OCI-LY3 (cell line): ENCODE measurements at regions not wholly inside any gene's neighbourhood (a gene's known extent, or its start where the extent isn't known, plus 50 kb on each side); places are given as distances from the start of the nearest gene placed in this dataset.

Source experiments
- EZH2phosphoT487 ChIP-seq: fragments of 200-600 bp; shearing (Covaris generic); IDR thresholded peaks from 2 replicates; pipeline ENCODE4 v1.6.1; 2018; ENCODE audit warnings: antibody characterized with exemption, mixed run types, low read depth
- TF ChIP-seq, protein P1 (sequence below): fragments of 200-600, 300-600 bp; sonication (generic); IDR thresholded peaks from 2 replicates; pipeline ENCODE4 v1.5.1; 2014; ENCODE audit warnings: antibody characterized with exemption, low read length, low read depth

- TF ChIP-seq, protein P1, sequence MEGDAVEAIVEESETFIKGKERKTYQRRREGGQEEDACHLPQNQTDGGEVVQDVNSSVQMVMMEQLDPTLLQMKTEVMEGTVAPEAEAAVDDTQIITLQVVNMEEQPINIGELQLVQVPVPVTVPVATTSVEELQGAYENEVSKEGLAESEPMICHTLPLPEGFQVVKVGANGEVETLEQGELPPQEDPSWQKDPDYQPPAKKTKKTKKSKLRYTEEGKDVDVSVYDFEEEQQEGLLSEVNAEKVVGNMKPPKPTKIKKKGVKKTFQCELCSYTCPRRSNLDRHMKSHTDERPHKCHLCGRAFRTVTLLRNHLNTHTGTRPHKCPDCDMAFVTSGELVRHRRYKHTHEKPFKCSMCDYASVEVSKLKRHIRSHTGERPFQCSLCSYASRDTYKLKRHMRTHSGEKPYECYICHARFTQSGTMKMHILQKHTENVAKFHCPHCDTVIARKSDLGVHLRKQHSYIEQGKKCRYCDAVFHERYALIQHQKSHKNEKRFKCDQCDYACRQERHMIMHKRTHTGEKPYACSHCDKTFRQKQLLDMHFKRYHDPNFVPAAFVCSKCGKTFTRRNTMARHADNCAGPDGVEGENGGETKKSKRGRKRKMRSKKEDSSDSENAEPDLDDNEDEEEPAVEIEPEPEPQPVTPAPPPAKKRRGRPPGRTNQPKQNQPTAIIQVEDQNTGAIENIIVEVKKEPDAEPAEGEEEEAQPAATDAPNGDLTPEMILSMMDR = no peak
- no peak for TF ChIP-seq EZH2phosphoT487
These were observed 444.1 kb downstream of the STIM2 start for GRCh38 chr4:27304751-27305150.
